Activated CD8-positive, alpha-beta memory T cell treated with anti-CD3 and anti-CD28 coated beads for 24 hours (primary cell): ENCODE measurements at regions not wholly inside any gene's neighbourhood (a gene's known extent, or its start where the extent isn't known, plus 50 kb on each side); places are given as distances from the start of the nearest gene placed in this dataset.

Experiments used
- DNase-seq: peaks from one replicate; pipeline ENCODE4 v3.0.0-alpha.2; 2020

DNA sequence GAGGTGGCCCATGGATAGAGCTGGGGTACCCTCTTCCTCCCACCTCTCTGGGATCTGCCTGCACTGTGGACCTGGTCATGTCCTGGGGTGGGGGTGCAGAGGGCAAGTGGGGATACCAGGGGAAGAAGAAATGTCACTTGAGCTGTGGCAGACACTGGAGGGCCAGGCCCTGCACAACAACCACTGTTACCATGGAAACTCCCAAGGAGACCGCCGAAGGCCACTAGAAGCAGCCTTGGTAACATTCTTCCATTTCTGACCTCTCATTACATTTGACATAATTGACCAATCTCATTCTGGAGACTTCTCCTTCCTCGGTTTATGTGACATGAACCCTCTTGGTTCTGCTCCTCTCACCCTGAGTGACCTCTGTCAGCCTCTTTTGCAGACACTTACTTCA is 179.9 kb upstream of the SERP2 start:
- DNase-seq = no peak

DNA sequence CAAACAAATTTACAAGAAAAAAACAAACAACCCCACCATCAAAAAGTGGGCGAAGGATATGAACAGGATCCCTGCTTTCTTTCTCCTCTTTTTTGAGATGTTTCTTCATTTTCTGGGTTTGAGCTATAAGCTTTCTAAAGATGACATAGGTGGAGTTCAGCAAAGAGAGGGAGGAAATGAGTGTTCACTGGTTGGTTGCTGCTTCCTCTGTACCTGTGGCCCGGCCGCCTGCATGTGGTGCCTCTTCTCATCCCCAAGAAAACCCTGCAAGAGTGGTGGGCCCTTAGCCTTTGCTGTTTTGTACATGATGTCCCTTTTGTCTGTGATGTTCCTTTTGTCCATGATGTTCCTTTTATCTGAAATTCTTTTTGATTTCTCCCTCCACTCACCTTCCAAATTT is 178.4 kb upstream of the SERP2 start:
- no peak for DNase-seq

DNA sequence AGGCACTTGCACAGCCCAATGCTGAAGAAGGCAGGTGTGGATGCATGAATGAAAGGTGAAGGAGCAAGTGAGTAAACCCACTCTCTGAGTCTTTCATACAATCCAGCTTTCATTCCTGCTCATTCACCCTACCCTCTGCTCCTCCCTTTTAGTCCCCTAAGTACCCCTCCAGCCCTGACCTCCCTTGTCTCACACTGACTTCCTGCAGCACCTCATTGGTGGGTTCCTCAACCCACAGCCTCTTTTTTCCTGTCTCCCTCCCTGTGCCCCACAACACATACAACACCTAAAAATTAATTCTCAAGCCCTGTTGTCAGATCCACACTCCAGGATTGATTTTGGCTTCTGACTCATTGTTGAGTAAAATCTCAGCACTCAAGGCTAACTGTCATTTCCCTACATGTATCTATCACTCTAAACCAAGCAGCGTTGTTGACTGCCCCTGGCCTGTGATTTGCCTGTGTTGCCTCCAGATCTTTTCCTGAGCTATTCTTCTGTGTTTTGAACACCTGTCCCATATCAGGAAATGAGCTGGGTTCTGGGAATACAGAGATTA is 177.3 kb upstream of the SERP2 start:
- DNase-seq = no peak

DNA sequence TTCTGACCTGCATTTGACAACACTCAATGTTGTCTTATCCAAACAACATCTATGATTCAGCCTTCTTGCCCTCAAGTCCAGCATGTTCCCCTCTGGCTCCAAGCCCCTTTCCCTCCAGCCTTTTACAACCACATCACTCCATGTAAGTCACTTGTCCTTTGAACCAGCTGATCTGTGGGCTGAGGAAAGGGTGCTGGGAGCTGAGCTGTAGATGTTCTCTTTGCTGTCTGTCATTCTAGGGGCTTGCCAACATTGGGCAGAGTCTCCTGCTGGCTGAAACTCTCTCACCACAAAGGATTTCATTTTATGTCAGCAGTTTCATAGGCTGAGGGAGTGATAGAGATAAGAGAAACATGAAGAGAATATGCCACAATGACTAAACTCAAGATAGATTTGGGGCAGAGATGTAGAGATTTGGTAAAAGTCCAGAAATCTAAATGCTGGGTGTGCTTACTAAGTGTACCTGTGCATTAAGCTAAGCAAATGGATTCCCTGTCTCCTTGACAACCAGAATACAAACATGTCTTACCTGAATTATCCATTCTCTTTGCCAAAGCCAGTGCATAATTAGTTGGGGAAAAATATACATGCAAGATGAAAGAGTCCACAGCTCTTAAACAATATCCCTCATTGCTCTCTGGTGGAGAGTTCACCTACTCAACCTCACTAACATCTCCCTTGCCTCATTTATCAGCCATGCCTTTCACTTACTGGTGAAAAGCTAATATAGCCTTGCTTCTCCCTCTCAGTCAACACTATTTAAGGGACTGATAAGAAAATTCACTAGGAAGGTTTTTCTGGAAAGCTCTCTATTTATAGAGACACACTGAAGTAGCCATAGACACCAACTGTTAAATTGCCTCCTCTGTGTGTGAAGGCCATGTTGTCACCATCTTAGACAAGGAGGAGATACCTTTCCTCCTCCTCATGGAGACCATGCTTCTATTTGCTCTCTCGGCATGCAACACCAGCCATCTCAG is 175.5 kb upstream of the SERP2 start:
- DNase-seq = no peak

DNA sequence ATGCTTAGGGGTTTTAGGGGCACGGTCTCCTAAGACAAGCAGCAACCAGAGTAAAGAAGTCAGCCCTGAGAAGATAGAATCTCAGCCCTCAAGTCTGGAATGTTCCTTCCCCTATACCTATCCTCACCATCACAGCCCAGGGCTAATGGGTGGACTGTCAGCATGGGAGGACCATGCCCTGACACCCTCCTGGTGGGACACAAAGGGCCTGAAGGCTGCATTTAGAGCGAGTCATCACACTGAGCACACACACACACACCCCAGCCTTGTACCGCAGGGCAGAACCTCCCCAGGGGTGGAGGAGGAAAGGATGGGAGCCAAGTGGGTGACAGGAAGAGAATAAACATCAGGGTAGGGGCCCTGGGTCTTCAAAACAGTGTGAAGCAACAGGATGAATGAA is 174.8 kb upstream of the SERP2 start:
- DNase-seq = no peak

DNA sequence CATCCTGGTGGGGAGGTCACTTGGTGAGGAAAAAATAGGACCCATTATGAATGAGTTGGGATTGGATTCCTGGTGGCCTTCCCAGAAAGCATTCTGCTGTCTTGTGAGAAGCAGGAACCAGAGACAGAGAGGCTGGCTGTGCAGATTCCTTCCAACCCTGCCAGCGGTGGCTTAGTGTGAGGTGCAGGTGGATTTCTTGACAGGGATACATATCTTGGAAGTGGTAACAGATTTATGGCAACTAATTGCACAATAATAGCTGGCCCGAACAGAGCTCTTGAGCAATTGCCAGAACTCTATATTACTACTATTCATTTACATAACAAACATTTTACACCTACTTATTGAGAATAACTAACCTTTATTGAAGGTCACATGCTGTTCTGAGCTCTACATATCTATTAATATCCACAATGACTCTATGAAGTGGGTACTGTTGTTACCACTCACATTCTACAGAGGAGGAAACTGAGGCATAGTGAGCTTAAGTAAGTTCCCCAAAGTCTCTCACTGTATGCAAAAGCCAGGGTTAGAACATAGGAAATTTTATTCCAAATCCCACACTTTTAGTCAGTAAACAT is 173.9 kb upstream of the SERP2 start:
- no peak for DNase-seq

DNA sequence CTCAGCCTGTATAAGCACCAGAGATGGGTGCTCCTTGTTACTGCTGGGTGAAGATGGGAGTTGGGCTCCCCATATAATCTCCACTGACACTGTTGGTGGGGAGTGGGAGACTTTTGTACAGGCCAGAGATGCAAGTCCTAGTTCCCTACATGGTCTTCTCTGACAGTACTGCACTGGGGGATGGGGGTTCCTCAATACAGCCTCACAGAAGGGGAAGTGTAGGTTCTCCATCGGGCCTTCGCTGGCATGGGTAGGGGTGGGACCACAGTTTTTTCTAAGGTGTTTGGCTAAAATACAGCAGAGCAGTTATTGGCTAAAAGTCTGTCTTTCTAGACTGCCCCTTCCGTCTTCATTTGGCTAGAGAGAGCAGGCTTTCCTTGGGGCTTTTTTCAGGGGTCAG is 167.2 kb upstream of the SERP2 start:
- DNase-seq = no peak

DNA sequence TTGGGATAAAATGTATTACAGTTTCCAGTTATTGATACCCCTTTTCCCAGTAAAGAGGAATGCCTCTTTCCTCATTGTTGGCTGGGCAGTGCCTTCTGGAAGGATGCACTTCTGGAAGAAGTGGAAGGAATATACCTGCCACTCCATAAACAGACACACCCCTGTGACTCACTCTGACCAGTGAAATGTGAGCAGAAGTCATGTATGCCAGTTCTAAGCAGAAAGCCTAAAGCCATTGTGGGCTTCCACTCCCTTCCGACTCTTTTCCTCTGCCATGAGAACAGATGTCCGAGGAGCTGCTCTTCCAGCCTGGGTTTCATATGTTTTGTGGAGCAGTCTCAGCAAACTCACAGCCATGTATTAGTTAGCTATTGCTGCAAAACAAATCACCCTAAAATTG is 166.1 kb upstream of the SERP2 start:
- no peak for DNase-seq

DNA sequence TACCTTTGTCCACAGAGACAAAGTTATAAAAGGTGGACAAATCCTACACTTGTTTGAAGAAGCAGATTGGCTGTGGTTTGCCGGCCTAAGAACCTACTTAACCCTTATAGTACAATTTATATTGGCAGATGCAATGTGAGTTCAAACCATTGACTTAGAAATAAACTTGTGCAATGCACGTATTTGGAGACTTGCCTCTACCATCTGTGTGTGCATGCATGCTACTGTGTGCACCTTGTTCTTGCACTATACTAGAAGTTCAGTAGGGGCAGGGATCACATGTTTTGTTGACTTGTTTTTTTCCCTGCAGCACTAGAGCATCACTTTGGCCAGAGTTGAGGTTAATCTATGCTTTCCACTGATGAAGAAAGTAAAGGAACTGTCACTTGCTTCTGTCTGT is 163.1 kb upstream of the SERP2 start:
- DNase-seq = no peak

DNA sequence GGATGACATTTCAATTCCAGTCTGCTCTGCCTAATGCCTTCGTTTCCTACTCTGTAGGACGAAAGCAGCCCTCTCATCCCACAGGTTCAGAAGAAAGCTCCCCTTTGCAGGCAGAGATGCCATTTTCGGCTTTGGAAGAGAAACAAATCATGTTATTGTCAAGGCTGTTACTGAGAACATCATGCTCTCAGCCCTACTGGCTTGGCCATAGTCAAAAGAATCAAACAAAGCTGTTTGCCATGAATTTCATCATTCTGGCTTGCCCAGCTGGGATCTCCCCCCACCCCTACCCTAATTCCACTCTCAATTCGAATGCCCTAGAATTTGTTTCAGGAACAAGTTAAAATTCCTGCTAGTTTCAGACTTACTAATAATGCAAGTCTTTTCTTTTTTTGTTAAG is 162.3 kb upstream of the SERP2 start:
- DNase-seq = no peak

DNA sequence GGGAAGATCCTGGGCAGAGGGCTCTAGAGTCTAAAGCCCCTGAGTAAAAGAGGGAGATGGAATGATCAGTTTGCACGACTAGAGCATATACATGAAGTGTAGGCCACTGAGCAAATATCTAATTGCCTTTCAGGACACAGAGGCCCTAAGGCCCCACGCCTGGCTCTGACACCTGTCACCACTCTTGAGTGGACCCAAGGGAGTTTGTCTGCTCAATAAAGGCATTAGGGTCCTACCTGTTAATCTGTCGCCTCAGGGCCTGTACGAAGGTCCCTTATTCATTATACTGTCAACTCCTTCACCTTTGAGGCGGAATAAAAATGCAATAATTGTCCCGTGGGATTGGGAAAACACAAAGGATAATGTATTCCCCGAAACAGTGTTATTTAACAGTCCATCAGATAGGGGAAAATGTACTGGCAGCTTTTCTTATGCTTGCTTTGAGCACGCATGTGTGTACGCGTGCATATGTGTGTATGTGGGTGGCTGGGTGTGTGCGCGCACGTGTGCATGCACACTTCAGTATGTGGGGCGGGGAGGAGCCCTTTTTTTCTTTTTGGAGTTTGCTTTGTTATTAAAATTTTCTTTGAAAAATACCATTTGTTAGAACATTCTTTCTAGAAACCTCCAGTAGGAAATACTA is 161.8 kb upstream of the SERP2 start:
- no peak for DNase-seq

DNA sequence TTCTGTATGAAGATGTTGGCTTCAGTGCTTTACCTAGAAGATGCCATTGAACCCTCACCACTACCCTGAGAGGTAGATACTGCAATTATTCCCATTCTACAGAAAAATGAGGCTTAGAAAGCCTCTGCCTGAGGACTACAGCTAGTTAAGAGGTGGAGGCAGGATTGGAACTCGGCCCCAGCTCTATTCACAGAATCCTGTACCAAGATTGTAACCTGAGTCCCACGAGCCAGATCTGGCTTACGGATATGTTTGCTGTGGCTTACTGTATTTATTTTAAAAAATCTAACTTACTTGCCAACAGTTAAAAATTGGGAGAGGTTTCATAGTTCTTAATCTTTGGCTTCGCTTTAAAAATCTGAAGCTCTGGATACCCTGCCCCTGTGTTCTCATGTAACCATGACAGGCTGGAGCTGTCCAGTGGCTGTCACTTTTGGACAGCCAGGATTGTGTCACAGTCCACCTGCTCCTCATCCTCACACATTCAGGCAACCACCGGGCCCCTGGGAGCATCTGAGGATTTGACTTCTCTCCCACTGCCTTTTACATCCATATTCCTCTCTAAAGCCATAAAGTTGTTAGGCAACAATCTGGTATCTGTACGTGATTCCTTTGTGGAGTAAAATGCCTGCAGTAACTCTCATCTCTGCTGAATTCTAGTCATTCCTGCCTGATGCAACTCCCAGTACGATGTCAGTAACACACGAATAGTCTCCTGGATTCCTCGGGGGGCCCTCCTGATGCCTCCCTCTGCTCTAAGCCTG is 160.8 kb upstream of the SERP2 start:
- no peak for DNase-seq

DNA sequence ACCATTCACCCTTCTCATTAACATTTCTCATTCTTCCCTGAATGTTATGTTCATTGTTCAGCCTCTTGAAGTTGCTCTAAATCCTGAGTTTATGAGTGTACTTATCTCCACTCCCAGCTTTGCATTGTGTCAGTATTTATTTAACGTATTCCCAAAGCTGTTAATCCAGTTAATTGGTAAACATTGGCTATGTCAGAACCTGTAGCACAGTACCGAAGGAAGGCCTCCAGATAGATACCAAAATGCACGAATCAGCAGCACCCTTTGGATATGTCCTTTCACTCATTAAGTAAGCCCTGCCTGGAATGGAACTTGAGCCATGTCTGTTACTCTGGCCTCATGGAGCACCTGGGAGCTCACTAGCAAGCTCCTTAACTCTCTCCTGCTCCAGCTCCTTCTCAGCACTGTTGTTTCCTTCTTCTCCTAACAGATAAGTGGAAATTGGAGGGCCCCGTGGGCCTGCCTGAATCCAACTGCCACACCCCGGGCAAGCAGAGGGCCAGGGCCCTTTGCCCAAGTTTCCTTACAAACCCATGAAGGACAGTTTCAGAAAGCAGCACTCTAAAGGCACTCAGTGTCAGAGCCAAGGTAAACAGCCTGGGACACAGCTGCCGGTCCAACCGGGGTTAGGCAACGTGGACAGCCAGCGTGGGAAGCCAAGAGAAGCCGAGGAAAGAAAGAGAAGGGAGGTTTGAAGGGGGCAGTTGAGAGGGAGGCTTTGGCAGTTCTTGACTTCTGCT is 155.0 kb upstream of the SERP2 start:
- DNase-seq = no peak

DNA sequence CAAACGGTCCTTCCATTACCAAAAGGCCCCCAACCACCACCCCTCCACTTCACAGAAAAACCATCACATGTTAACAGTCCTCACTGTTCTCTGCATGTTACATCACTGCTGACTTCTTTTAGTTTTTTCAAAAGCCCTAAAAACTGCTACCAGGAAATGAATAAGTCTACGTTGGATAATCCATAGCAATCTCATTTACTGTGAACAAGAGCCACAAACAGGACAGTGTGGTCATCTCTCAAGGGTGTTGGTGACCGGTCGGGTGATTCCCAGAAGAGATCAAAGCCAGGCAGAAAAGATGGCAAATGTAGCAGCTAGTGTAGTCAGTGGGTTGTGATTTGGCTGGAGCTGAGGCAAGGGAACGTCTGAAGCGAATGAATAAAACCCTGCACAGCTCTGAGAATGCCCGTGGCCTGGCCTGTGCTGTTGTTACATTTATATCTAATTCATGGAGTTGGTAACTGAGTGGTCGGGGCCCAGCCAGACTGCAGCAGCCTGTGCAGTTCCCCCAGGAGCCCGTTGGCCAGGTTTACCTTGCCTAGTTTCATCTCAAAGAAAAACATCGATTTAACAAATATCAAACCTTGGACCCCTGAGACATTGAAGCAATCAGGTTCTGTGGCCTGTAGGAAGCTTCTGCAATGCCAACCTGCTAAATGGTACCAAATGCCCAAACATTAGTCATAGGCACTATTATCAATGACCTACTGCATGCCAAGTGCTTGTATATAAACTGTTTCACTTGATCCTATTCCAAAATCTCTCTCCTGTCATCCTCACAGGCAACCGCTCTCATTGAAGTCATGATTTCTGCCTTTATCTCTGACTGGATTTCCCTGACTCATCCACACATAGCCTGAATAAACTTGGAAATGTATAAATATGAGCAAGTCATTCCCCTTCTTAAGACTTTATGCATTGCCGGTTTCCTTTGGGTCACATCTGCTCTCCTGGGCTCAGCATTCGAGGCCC is 153.8 kb upstream of the SERP2 start:
- DNase-seq = no peak

DNA sequence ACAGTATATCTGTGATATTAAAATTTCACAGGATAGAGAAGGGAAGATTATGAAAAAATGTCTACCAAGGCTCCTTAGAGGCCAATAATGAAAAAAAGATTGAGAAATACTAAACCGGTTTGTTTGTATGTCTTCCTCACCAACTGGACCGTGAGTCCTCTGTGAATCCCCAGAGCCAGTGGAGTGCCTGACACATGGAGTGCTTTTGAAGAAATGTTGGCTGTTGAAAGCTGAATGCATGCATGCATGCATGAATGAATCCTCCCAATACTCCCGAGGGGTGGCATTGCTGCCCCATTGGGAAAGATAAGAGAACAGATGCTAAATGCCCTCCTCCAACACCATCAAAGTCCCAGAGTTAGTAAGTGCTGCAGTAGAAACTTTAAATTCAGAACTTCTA is 152.7 kb upstream of the SERP2 start:
- DNase-seq = no peak

DNA sequence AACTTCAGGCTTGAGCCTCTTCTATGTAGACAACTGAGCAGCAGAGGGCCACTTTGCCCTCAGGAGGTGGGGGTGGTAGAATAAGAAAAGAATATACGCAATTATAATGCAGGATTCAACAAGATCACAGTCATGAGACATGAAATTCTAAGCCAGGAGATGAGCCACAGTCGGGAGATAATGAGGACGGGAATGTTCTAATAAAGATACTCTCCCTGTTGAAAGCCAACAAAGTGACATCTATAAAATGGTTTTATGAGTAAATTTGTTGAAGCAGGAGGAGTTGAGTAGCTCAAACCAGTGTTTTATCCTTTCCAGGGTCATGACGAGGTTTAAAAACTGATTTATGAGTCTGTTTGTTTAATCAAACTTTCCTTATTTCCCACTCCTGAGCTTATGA is 152.0 kb upstream of the SERP2 start:
- no peak for DNase-seq

DNA sequence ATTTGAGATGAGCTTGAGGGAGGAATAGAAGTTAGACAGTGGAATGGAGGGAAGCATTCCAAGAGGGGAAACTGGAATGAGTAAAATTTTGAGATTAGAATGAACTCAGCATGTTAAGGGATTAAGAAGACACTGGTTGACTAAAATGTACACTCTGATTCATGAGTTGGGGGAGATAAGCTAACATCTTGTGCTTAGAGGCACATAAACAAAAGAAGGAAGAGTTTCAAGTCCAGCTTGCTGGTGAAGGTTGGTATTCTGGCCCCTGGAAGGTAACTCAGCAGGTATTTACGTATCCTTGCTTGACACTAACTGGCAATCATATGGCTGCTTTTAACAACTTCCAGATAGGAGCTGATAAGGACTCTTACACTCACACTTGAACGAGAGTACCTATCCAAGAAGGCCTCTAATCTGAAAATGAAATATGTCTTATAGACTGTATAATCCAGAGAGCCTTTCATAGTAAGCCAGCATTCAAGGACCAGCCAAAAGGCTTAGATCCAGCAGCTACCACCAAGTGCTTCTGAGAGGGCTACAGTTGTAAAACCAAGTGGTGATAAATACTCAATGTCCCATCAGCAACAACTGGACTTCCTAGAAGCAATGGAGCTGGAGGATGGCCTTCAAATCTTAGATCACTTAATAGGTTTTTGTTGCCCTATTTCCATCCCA is 149.7 kb upstream of the SERP2 start:
- no peak for DNase-seq

DNA sequence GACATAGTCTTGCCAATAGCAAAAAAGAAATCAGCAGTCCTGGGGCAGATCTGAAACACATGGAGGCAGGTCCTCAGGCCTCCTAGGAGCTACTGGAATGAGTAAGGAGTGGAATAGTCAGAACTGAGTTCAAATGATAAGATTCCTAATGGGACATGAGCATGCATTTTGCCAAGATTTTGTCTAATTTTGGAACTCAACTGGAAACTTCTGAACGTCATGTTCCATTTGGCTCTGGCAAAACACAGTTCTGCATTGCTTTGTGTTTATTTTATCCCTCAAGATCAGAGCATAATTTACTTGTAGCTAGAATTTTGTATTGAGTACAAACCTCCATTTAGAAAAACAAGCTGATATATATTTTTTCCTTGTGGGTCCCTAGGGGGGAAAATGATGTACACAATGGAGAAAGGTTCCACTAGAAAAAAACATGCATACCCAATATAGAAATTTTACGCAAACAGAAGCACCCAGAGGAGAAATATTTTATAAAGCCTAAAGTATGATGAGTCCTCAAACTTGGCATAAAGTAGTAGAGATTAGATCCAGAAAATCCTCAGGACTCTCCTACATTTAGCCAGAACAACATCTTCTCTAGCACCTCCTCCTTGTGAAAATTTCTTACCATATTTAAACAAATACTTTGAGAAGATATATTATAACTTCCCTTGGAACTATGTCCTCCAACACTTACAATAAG is 149.0 kb upstream of the SERP2 start:
- DNase-seq = no peak

DNA sequence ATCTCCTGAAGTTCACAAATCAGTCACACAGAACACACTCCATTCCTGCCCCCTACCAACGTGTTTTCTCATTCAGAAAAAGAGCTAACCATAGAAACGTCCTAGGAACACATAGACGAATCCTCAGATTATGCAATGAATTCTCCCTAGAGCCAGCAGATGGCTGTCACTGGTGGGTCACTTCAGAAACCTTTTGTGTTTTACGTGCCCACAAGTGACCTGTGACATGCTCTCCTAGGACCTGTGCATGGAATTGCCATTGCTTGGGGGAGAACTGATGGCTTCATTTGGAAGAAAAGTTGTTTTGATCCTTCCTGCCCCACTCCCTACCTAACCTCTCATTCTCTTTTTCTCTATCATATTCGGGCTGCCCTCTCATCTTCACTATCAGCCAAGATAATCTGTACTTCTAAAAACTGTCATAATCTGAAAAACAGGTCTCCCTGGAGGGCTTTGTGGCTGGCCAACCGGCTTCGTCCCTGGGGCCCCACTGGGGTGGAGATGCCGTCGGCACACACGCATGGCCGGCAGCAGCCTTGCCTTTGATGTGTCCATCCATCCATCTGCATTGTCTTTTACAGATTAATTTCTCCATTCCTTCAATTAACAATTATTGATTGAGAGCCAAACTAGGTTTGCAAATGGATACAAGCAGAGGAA is 144.1 kb upstream of the SERP2 start:
- DNase-seq = no peak
